Prostate gland (tissue), 2 donors: ENCODE measurements at regions not wholly inside any gene's neighbourhood (a gene's known extent, or its start where the extent isn't known, plus 50 kb on each side); places are given as distances from the start of the nearest gene placed in this dataset.
"Not testable (repeated sequence)": the region's sequence is repeated elsewhere in the genome, so short reads cannot be mapped to it uniquely, and the experiment has no call there.

Experiments
- DNase-seq: peaks from one replicate; pipeline ENCODE4 v3.0.0-alpha.2; 2019; ENCODE audit warnings: low spot score
- H3K27ac ChIP-seq, 2 donors: fragments of 200-600 bp; sonication (generic); 2 replicates each; pipeline ENCODE4 v1.5.1; 2017 to 2019
- H3K27me3 ChIP-seq: fragments of 200-600 bp; sonication (generic); replicated peaks from 2 replicates; pipeline ENCODE4 v1.5.1; 2019; ENCODE audit not compliant: insufficient read depth
- H3K36me3 ChIP-seq, 2 donors: fragments of 200-600 bp; sonication (generic); 1 replicate in 1 of 2; 2 replicates in 1 of 2; pipeline versions ENCODE4 v1.5.1 to v1.8.1; 2017 to 2019
- H3K4me1 ChIP-seq: fragments of 200-600 bp; sonication (generic); replicated peaks from 2 replicates; pipeline ENCODE4 v1.5.1; 2019
- H3K4me3 ChIP-seq, 2 donors: fragments of 200-600 bp; sonication (generic); 2 replicates each; pipeline ENCODE4 v1.5.1; 2017 to 2019
- H3K9me3 ChIP-seq: fragments of 200-600 bp; sonication (generic); 2 replicates; pipeline ENCODE4 v1.5.1; 2017
- POLR2A ChIP-seq: fragments of 450-650 bp; IDR thresholded peaks from one replicate; pipeline ENCODE4 v1.6.1; 2016; ENCODE audit warnings: antibody characterized with exemption, mild to moderate bottlenecking
- POLR2AphosphoS5 ChIP-seq: sonication (generic); formaldehyde crosslinking; IDR thresholded peaks from one replicate; pipeline ENCODE4 v1.6.1; 2017; ENCODE audit warnings: antibody characterized with exemption
- WGBS: methylation state at CpG from one replicate; pipeline ENCODE4 v1.1.5; 2018; 5-methylcytosine and 5-hydroxymethylcytosine counted together
- intact Hi-C: fragments of 100-400 bp; cut with DNase I; formaldehyde crosslinking; loops from one replicate; pipeline ENCODE4 v1.14.2; 2022
- TF ChIP-seq, protein P1 (sequence below), 4 experiments: fragments of 200-600 bp in 2 of 4; fragments of 450-650 bp in 2 of 4; sonication (generic) in 2 of 4; IDR thresholded peaks; 1 replicate in 3 of 4; 2 replicates in 1 of 4; pipeline ENCODE4 v1.5.1; 2016 to 2019; ENCODE audit warnings: antibody characterized with exemption in 4 of 4, mild to moderate bottlenecking in 2 of 4, moderate library complexity in 2 of 4

DNA sequence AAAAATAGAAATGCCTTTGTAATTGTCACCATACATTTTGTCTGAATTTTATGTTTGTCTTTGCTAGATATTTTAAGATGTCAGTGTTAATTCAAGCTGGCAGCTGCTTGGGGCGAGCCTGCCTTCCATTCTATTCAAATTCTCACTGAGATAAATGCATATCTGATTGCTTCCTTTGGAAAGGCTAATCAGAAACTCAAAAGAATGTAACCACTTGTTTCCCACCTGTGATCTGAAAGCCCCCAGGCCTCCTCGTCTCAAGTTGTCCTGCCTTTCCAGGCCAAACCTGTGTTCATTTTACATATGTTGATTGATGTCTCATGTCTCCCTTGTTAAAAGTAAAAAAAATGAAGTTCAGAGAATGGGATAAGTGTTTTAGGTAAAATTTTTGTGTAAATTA lies 318.7 kb upstream of the TECRL start:
- Histone ChIP-seq H3K9me3 (no peaks in the 10 kb centered on the region), H3K27ac (no peak overlapping the region), H3K36me3 (no peaks in the 10 kb centered on the region), H3K4me3 (no peak overlapping the region), H3K4me1 (no peaks in the 10 kb centered on the region), H3K27me3 (no peaks in the 10 kb centered on the region)
- DNase-seq: no peak
- intact Hi-C loops: no loop called here
- 34% methylated on average over 2 of the region's 2 CpGs for WGBS
- no peak for TF ChIP-seq POLR2AphosphoS5
- no peak for TF ChIP-seq POLR2A
- TF ChIP-seq, protein P1, sequence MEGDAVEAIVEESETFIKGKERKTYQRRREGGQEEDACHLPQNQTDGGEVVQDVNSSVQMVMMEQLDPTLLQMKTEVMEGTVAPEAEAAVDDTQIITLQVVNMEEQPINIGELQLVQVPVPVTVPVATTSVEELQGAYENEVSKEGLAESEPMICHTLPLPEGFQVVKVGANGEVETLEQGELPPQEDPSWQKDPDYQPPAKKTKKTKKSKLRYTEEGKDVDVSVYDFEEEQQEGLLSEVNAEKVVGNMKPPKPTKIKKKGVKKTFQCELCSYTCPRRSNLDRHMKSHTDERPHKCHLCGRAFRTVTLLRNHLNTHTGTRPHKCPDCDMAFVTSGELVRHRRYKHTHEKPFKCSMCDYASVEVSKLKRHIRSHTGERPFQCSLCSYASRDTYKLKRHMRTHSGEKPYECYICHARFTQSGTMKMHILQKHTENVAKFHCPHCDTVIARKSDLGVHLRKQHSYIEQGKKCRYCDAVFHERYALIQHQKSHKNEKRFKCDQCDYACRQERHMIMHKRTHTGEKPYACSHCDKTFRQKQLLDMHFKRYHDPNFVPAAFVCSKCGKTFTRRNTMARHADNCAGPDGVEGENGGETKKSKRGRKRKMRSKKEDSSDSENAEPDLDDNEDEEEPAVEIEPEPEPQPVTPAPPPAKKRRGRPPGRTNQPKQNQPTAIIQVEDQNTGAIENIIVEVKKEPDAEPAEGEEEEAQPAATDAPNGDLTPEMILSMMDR (IDR thresholded peaks at IDR 0.05): no peak

DNA sequence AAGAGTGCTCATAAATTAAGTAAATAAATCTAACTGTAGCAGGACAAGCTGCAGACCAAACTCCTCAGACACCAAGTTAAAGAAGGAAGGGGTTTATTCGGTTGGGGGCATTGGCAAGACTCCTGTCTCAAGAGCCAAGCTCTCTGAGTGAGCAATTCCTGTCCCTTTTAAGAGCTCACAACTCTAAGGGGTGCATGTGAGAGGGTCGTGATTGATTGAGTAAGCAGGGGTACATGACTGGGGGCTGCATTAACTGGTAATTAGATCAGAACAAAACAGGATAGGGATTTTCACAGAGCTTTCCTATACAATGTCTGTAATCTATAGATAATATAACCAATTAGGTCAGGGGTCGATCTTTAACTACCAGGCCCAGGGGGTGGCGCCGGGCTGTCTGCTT lies 318.1 kb upstream of the TECRL start:
- not testable (repeated sequence) for H3K9me3 ChIP-seq

DNA sequence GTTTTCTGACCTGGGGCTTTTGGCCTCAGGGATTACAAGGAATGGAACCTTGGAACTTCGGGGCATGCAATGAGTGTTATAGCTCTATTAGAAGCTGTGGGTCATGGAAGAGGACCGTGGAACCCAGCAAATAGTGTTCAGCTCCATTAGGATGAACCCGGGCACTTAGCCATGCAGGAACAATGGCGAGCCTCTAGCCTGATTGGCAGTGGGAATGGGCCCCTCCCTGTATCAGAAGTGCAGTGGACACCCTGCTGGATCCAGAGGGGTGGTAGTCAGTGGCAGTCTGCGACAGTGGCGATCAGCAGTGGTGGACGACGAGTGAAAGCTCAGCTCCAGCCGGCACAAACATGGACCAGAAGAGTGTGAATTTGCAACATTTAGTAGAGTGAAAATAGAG lies 315.4 kb upstream of the TECRL start:
- no peaks in the 10 kb centered on the region for H3K9me3 ChIP-seq
- WGBS: 91% methylated on average over 9 of the region's 9 CpGs
- no peaks in the 10 kb centered on the region for H3K27me3 ChIP-seq
- H3K27ac ChIP-seq: no peak overlapping the region
- no peaks in the 10 kb centered on the region for H3K36me3 ChIP-seq
- H3K4me1 ChIP-seq: no peaks in the 10 kb centered on the region
- TF ChIP-seq, protein P1 (IDR thresholded peaks at IDR 0.05): no peak
- TF ChIP-seq POLR2AphosphoS5: no peak
- DNase-seq: no peak
- no peak overlapping the region for H3K4me3 ChIP-seq
- intact Hi-C loops: no loop called here

More for the DNA sequence above, 318.1 kb upstream of the TECRL start:
- H3K27me3 ChIP-seq, H3K36me3 ChIP-seq, H3K27ac ChIP-seq, H3K4me3 ChIP-seq, H3K4me1 ChIP-seq, intact Hi-C loops, DNase-seq: not testable (repeated sequence)
- 64% methylated on average over 5 of the region's 5 CpGs for WGBS

DNA sequence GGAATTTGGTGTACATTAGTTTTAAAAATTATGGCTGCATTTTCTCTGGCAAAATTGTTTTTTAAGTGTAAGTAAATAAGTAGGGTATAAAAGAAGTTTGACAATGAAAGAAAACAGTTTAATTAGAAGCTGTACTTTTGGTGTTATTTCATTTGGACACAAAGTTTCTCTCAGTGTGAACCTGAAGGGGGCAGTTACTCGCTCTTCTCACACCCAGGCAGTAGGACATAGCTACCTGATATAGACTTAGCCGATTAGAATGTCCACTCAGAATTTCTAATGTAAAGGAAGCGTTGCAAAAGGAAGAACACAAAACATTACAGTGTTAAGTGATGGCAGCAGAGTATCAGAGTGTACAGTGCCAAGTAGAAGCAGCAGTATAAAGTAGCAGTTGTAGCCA lies 311.9 kb upstream of the TECRL start:
- Histone ChIP-seq H3K4me3 (no peak overlapping the region), H3K27me3 (no peaks in the 10 kb centered on the region), H3K27ac (no peak overlapping the region), H3K9me3 (no peaks in the 10 kb centered on the region), H3K36me3 (no peaks in the 10 kb centered on the region), H3K4me1 (no peaks in the 10 kb centered on the region)
- DNase-seq: no peak
- TF ChIP-seq, protein P1 (IDR thresholded peaks at IDR 0.05): no peak
- TF ChIP-seq POLR2A: no peak
- no peak for TF ChIP-seq POLR2AphosphoS5
- 87% methylated on average over 3 of the region's 3 CpGs for WGBS
- intact Hi-C loops: no loop called here

DNA sequence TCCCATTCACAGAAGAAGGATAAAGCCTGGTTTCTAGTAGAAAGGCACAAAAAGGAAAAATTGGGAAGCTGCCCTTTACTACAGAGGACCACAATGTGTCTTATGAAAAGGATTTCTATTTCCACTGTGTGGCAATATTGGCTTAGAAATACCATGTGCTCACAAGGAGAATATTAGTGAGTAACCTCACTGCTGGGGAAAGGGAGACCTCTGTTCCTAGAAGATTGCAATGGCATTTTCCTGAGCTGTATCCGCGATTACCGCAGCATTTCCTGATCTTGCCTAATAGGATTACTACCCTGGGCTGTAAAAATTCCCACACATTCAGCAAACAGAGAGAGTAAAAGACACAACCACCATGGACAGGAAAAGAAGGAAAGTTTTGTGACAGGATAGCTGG lies 308.8 kb upstream of the TECRL start:
- TF ChIP-seq, protein P1 (IDR thresholded peaks at IDR 0.05): no peak
- TF ChIP-seq POLR2AphosphoS5 (no peak), POLR2A (no peak)
- H3K27me3 ChIP-seq: no peaks in the 10 kb centered on the region
- 92% methylated on average over 3 of the region's 3 CpGs for WGBS
- intact Hi-C loops: no loop called here
- no peaks in the 10 kb centered on the region for H3K9me3 ChIP-seq
- no peak for DNase-seq
- H3K4me1 ChIP-seq: no peaks in the 10 kb centered on the region
- no peak overlapping the region for H3K4me3 ChIP-seq
- no peaks in the 10 kb centered on the region for H3K36me3 ChIP-seq
- H3K27ac ChIP-seq: no peak overlapping the region

DNA sequence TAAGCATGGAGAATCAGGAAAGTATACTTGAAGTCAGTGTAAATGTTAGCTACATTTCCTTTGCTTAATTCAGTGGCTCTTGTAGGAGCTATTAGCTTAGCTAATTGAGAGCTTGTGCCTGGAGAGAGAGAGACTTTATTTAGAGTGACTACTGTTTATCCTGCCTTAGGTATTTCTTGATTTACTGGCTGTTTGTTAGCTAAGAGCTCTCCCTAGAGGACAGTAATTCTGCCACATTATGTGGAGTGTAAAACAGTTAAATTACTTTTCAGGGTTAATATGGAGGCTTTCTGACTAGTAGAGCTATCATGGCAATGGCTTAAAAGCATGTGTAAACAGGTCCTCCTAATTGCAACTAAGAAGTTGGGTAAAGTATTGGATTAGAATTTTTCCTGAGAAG lies 306.5 kb upstream of the TECRL start:
- intact Hi-C loops: no loop called here
- no peaks in the 10 kb centered on the region for H3K4me1 ChIP-seq
- no peaks in the 10 kb centered on the region for H3K27me3 ChIP-seq
- TF ChIP-seq, protein P1 (IDR thresholded peaks at IDR 0.05): no peak
- TF ChIP-seq POLR2AphosphoS5: no peak
- no peak for TF ChIP-seq POLR2A
- no peak overlapping the region for H3K27ac ChIP-seq
- no peaks in the 10 kb centered on the region for H3K36me3 ChIP-seq
- H3K4me3 ChIP-seq: no peak overlapping the region
- no peak for DNase-seq
- H3K9me3 ChIP-seq: no peaks in the 10 kb centered on the region
